IMR-90 (cell line): ENCODE measurements at regions not wholly inside any gene's neighbourhood (a gene's known extent, or its start where the extent isn't known, plus 50 kb on each side); places are given as distances from the start of the nearest gene placed in this dataset.

Experiments used
- ATAC-seq: fragments of 200-7000 bp; cut with Tn5 transposase; 2 replicates; pipeline ENCODE4 v1.9.1; 2020; ENCODE audit warnings: low read depth, mild to moderate bottlenecking, moderate library complexity
- BruUV-seq: library from RNA; stranded (reverse); fragments of 400-500 nt; replicated peaks from 2 replicates; lab custom pipeline; 2021; lab: Mats Ljungman, UMichigan
- CTCF ChIA-PET: fragments of 300-600 bp; formaldehyde crosslinking; extraction: SDS; loops from one replicate; lab custom pipeline; 2021; ENCODE audit warnings: antibody characterized with exemption; lab: Yijun Ruan, JAX
- POLR2A ChIA-PET: fragments of 300-600 bp; sonication (Branson Sonifier 250); formaldehyde crosslinking; loops from one replicate; lab custom pipeline; 2022; ENCODE audit warnings: antibody characterized with exemption; ENCODE audit not compliant: unreplicated experiment; lab: Charles Lee
- DNase-seq: peaks from one replicate; pipeline ENCODE4 v3.0.0; 2013
- H2AFZ ChIP-seq: replicated peaks from 2 replicates; pipeline ENCODE3; 2013; ENCODE audit warnings: low read length, mild to moderate bottlenecking; ENCODE audit not compliant: poor library complexity
- H2AK5ac ChIP-seq: 2 replicates; pipeline ENCODE4 v1.6.1; 2013; ENCODE audit warnings: low read depth, low read length, inconsistent platforms
- H2AK9ac ChIP-seq: replicated peaks from 2 replicates; pipeline ENCODE3; 2013; ENCODE audit warnings: mild to moderate bottlenecking, low read depth, low read length, moderate library complexity; ENCODE audit not compliant: poor library complexity
- H2BK120ac ChIP-seq: 2 replicates; pipeline ENCODE4 v1.6.1; 2013; ENCODE audit warnings: low read depth, low read length, inconsistent platforms
- H2BK15ac ChIP-seq: 3 replicates; pipeline ENCODE4 v1.6.1; 2013; ENCODE audit warnings: low read depth, low read length, inconsistent platforms
- H2BK20ac ChIP-seq: 2 replicates; pipeline ENCODE4 v1.6.1; 2013; ENCODE audit warnings: low read depth, mild to moderate bottlenecking, inconsistent platforms, low read length, moderate library complexity
- H2BK5ac ChIP-seq: 2 replicates; pipeline ENCODE4 v1.6.1; 2013; ENCODE audit warnings: mild to moderate bottlenecking, low read depth, low read length, inconsistent platforms; ENCODE audit not compliant: poor library complexity, severe bottlenecking
- H3K14ac ChIP-seq: replicated peaks from 2 replicates; pipeline ENCODE4 v1.6.1; 2013; ENCODE audit warnings: low read depth, low read length, inconsistent platforms
- H3K18ac ChIP-seq: 2 replicates; pipeline ENCODE4 v1.6.1; 2013; ENCODE audit warnings: low read depth, low read length, control low read depth
- H3K23ac ChIP-seq: 2 replicates; pipeline ENCODE4 v1.6.1; 2013; ENCODE audit warnings: low read depth, low read length, inconsistent platforms
- H3K27ac ChIP-seq: 2 replicates; pipeline ENCODE4 v1.5.1; 2013; ENCODE audit warnings: mild to moderate bottlenecking, control low read depth, low read length; ENCODE audit not compliant: insufficient read depth
- H3K27me3 ChIP-seq: 2 replicates; pipeline ENCODE4 v1.6.1; 2013; ENCODE audit warnings: low read length; ENCODE audit not compliant: control insufficient read depth, insufficient read depth
- H3K36me3 ChIP-seq: 2 replicates; pipeline ENCODE4 v1.6.1; 2013; ENCODE audit warnings: low read length, mixed read lengths; ENCODE audit not compliant: control insufficient read depth, insufficient read depth
- H3K4ac ChIP-seq: 2 replicates; pipeline ENCODE4 v1.6.1; 2013; ENCODE audit warnings: low read depth, low read length, inconsistent platforms
- H3K4me1 ChIP-seq: 2 replicates; pipeline ENCODE4 v1.6.1; 2013; ENCODE audit warnings: low read length, mixed read lengths; ENCODE audit not compliant: control insufficient read depth, insufficient read depth
- H3K4me2 ChIP-seq: 2 replicates; pipeline ENCODE4 v1.6.1; 2013; ENCODE audit warnings: low read depth, mild to moderate bottlenecking, control low read depth, low read length, moderate library complexity
- H3K4me3 ChIP-seq: 2 replicates; pipeline ENCODE4 v1.5.1; 2013; ENCODE audit warnings: low read depth, mild to moderate bottlenecking, control low read depth, low read length, moderate library complexity; ENCODE audit not compliant: insufficient read depth
- H3K56ac ChIP-seq: 2 replicates; pipeline ENCODE4 v1.6.1; 2013; ENCODE audit warnings: low read length, inconsistent platforms; ENCODE audit not compliant: insufficient read depth; ENCODE audit errors: extremely low read depth
- H3K79me1 ChIP-seq, 2 experiments: 2 replicates each; pipeline ENCODE4 v1.6.1; 2013; ENCODE audit warnings: low read length in 2 of 2, inconsistent platforms in 1 of 2, low read depth in 1 of 2
- H3K9ac ChIP-seq: 2 replicates; pipeline ENCODE4 v1.6.1; 2013; ENCODE audit warnings: low read depth, low read length, control low read depth
- H3K9me1 ChIP-seq: 2 replicates; pipeline ENCODE4 v1.6.1; 2013; ENCODE audit warnings: low read length, inconsistent platforms; ENCODE audit not compliant: insufficient read depth
- H3K9me3 ChIP-seq: 2 replicates; pipeline ENCODE4 v1.6.1; 2013; ENCODE audit warnings: low read length; ENCODE audit not compliant: control insufficient read depth, insufficient read depth
- H4K20me1 ChIP-seq: 2 replicates; pipeline ENCODE4 v1.6.1; 2013; ENCODE audit warnings: low read length, inconsistent platforms; ENCODE audit not compliant: insufficient read depth
- H4K5ac ChIP-seq: 2 replicates; pipeline ENCODE4 v1.6.1; 2013; ENCODE audit warnings: mild to moderate bottlenecking, low read depth, low read length, control low read depth
- H4K8ac ChIP-seq, 2 experiments: 2 replicates each; pipeline ENCODE4 v1.6.1; 2013; ENCODE audit warnings: low read depth in 2 of 2, low read length in 2 of 2, control low read depth in 1 of 2, inconsistent platforms in 1 of 2
- H4K91ac ChIP-seq: 2 replicates; pipeline ENCODE4 v1.6.1; 2013; ENCODE audit warnings: low read depth, low read length, inconsistent platforms; ENCODE audit not compliant: insufficient read depth
- BHLHE40 ChIP-seq: fragments of 150-350 bp; IDR thresholded peaks from 2 replicates; pipeline ENCODE4 v1.6.1; 2016; ENCODE audit warnings: mild to moderate bottlenecking, low read depth, low read length
- CHD1 ChIP-seq: IDR thresholded peaks from 2 replicates; pipeline ENCODE4 v1.6.1; 2012; ENCODE audit warnings: low read depth, low read length, improper control_type of control experiment
- ELK1 ChIP-seq: fragments of 150-350 bp; IDR thresholded peaks from 2 replicates; pipeline ENCODE4 v1.6.1; 2016; ENCODE audit warnings: low read depth, mild to moderate bottlenecking, low read length, moderate library complexity, borderline replicate concordance
- MAFK ChIP-seq: IDR thresholded peaks from 2 replicates; pipeline ENCODE4 v1.6.1; 2012; ENCODE audit warnings: low read depth, low read length, improper control_type of control experiment
- MXI1 ChIP-seq: IDR thresholded peaks from 2 replicates; pipeline ENCODE4 v1.6.1; 2012; ENCODE audit warnings: low read depth, mild to moderate bottlenecking, low read length, moderate library complexity, borderline replicate concordance
- POLR2A ChIP-seq: IDR thresholded peaks from 2 replicates; pipeline ENCODE4 v1.6.1; 2012; ENCODE audit warnings: mild to moderate bottlenecking, low read depth, low read length
- RAD21 ChIP-seq: IDR thresholded peaks from 2 replicates; pipeline ENCODE4 v1.6.1; 2012; ENCODE audit warnings: low read length, improper control_type of control experiment
- RFX5 ChIP-seq: IDR thresholded peaks from 2 replicates; pipeline ENCODE4 v1.8.0; 2012; ENCODE audit warnings: low read depth, mild to moderate bottlenecking, low read length, moderate library complexity
- SMC3 ChIP-seq: fragments of 150-350 bp; IDR thresholded peaks from 2 replicates; pipeline ENCODE4 v1.6.1; 2016; ENCODE audit warnings: low read depth, mild to moderate bottlenecking, antibody characterized with exemption, low read length, moderate library complexity
- WGBS, 2 experiments: methylation state at CpG; one replicate each; pipeline versions ENCODE4 v1.1.5 to v1.1.7; 2013; ENCODE audit warnings: missing lambda C conversion rate in 2 of 2; ENCODE audit not compliant: insufficient read length in 1 of 2; ENCODE audit errors: extremely low coverage in 2 of 2; 5-methylcytosine and 5-hydroxymethylcytosine counted together
- dilution Hi-C: fragments of 300-500 bp; cut with HindIII; formaldehyde crosslinking; loops from one replicate; pipeline ENCODE4 v1.14.3; 2018; ENCODE audit warnings: low sequenced_read_pairs; ENCODE audit not compliant: unreplicated experiment
- in situ Hi-C: fragments of 300-500 bp; cut with MboI; formaldehyde crosslinking; loops from 3 replicates; pipeline ENCODE4 v1.14.3; 2019; ENCODE audit warnings: low sequenced_read_pairs, inconsistent platforms, mixed read lengths
- intact Hi-C: fragments of 100-400 bp; cut with micrococcal nuclease; formaldehyde crosslinking; loops from 2 replicates; pipeline ENCODE4 v1.10.0; 2022

- Histone ChIP-seq H4K8ac (no peak overlapping the region), H3K4me3 (no peak overlapping the region), H3K14ac (no peak overlapping the region), H2BK5ac (no peak overlapping the region), H3K27me3 (no peaks in the 10 kb centered on the region), H3K18ac (no peak overlapping the region), H3K4ac (no peak overlapping the region), H3K56ac (no peak overlapping the region), H2BK120ac (no peak overlapping the region), H3K9ac (no peak overlapping the region), H3K4me2 (no peak overlapping the region), H3K27ac (no peak overlapping the region), H4K5ac (no peak overlapping the region), H4K91ac (no peak overlapping the region), H2AK9ac (no peak overlapping the region), H2BK15ac (no peak overlapping the region), H3K23ac (no peak overlapping the region), H3K9me1 (no peaks in the 10 kb centered on the region), H3K9me3 (no peaks in the 10 kb centered on the region), H2AK5ac (no peak overlapping the region), H3K79me1 (peaks cover 6 to 21% of the 10 kb centered on the region in 2 experiments; a peak in 3 of 4 replicates), H2BK20ac (no peak overlapping the region), H3K4me1 (peaks cover 2% of the 10 kb centered on the region; the same call in 1 of the 2 replicates), H2AFZ (no peak overlapping the region), H4K20me1 (peaks cover 4% of the 10 kb centered on the region; the same call in 1 of the 2 replicates), H3K36me3 (no peaks in the 10 kb centered on the region)
- WGBS, 2 experiments, result no CpG with 5 or more reads among the region's 1 CpG
- dilution Hi-C loops, result no loop called here
- intact Hi-C loops, result no loop called here
- TF ChIP-seq MXI1 (no peak), RFX5 (no peak), MAFK (no peak), BHLHE40 (no peak), POLR2A (no peak), RAD21 (no peak), SMC3 (no peak), CHD1 (no peak), ELK1 (no peak)
- ChIA-PET CTCF (no interaction called here), POLR2A (no interaction called here)
- DNase-seq, result no peak
- in situ Hi-C loops, result no loop called here
- ATAC-seq, result no peak
- BruUV-seq, result no TSS peak
Measured at GRCh38 chr11:16598032-16598431, 140.4 kb upstream of the C11orf58 start.
